B cell (primary cell): ENCODE measurements at regions not wholly inside any gene's neighbourhood (a gene's known extent, or its start where the extent isn't known, plus 50 kb on each side); places are given as distances from the start of the nearest gene placed in this dataset.

Source experiments
- ATAC-seq: fragments of 200-7000 bp; cut with Tn5 transposase; one replicate; pipeline ENCODE4 v1.10.0; 2021; ENCODE audit warnings: low read depth, mild to moderate bottlenecking, moderate number of reproducible peaks, moderate library complexity
- CTCF ChIA-PET: fragments of 350-600 bp; sonication (Branson Sonifier 250); formaldehyde crosslinking; loops from one replicate; lab custom pipeline; 2021; ENCODE audit warnings: antibody characterized with exemption, inconsistent platforms; lab: Charles Lee
- POLR2A ChIA-PET: fragments of 350-600 bp; sonication (Branson Sonifier 250); formaldehyde crosslinking; loops from one replicate; lab custom pipeline; 2021; ENCODE audit warnings: antibody characterized with exemption; lab: Charles Lee
- DNase-seq: peaks from one replicate; pipeline ENCODE4 v3.0.0; 2013
- H2AFZ ChIP-seq: 2 replicates; pipeline ENCODE4 v1.6.1; 2012; ENCODE audit warnings: mild to moderate bottlenecking, low read depth, low read length; ENCODE audit not compliant: insufficient read depth, poor library complexity, severe bottlenecking
- H3K27ac ChIP-seq, 2 donors: 1 replicate in 1 of 2; 2 replicates in 1 of 2; pipeline ENCODE4 v1.5.1; 2012 to 2013; ENCODE audit warnings: low read length in 2 of 2, mild to moderate bottlenecking in 2 of 2, moderate library complexity in 1 of 2
- H3K27me3 ChIP-seq, 4 experiments: fragments of 200-600 bp in 1 of 4; sonication (generic) in 1 of 4; replicated peaks in 1 of 4; 1 replicate in 2 of 4; 2 replicates in 2 of 4; pipeline versions ENCODE4 v1.6.1 to v1.7.0; 2013 to 2016; ENCODE audit warnings: low read length in 3 of 4, mild to moderate bottlenecking in 2 of 4, mixed read lengths in 1 of 4, moderate library complexity in 1 of 4; ENCODE audit not compliant: insufficient read depth in 4 of 4, control insufficient read depth in 3 of 4; ENCODE audit errors: control extremely low read depth in 1 of 4
- H3K36me3 ChIP-seq, 2 experiments: replicated peaks in 1 of 2; 1 replicate in 1 of 2; 2 replicates in 1 of 2; pipeline versions ENCODE4 v1.6.1 to v1.7.1; 2013; ENCODE audit warnings: low read length in 1 of 2; ENCODE audit not compliant: insufficient read depth in 2 of 2, control insufficient read depth in 1 of 2; ENCODE audit errors: control extremely low read depth in 1 of 2, extremely low read depth in 1 of 2
- H3K4me1 ChIP-seq, 2 donors: fragments of 200-600 bp in 1 of 2; sonication (generic) in 1 of 2; 1 replicate in 1 of 2; 2 replicates in 1 of 2; pipeline versions ENCODE4 v1.5.1 to v1.6.1; 2013 to 2017; ENCODE audit warnings: low read length in 2 of 2; ENCODE audit not compliant: control insufficient read depth in 2 of 2, insufficient read depth in 2 of 2
- H3K4me2 ChIP-seq: replicated peaks from 2 replicates; pipeline ENCODE3; 2012; ENCODE audit warnings: mild to moderate bottlenecking, low read depth, low read length; ENCODE audit not compliant: poor library complexity, severe bottlenecking
- H3K4me3 ChIP-seq, 5 experiments: fragments of 200-600 bp in 1 of 5; sonication (generic) in 1 of 5; 1 replicate in 3 of 5; 2 replicates in 2 of 5; pipeline versions ENCODE4 v1.5.1 to v1.7.0; 2011 to 2016; ENCODE audit warnings: low read length in 4 of 5, mild to moderate bottlenecking in 4 of 5, low read depth in 2 of 5, control low read depth in 1 of 5, moderate library complexity in 1 of 5; ENCODE audit not compliant: insufficient read depth in 1 of 5; ENCODE audit errors: control extremely low read depth in 1 of 5, extremely low read depth in 1 of 5
- H3K79me2 ChIP-seq: fragments of 200-600 bp; sonication (generic); one replicate; pipeline ENCODE4 v1.6.0; 2016; ENCODE audit warnings: low read length; ENCODE audit not compliant: control insufficient read depth, insufficient read depth
- H3K9ac ChIP-seq: fragments of 200-600 bp; sonication (generic); 2 replicates; pipeline ENCODE4 v1.6.1; 2017; ENCODE audit warnings: mild to moderate bottlenecking, low read length, moderate library complexity
- H3K9me3 ChIP-seq, 3 donors: one replicate each; pipeline versions ENCODE4 v1.6.1 to v1.7.1; 2013; ENCODE audit warnings: low read length in 2 of 3; ENCODE audit not compliant: control insufficient read depth in 2 of 3, insufficient read depth in 1 of 3; ENCODE audit errors: control extremely low read depth in 1 of 3
- H4K20me1 ChIP-seq: 2 replicates; pipeline ENCODE4 v1.6.0; 2012; ENCODE audit warnings: mild to moderate bottlenecking, low read length; ENCODE audit not compliant: insufficient read depth, control insufficient read depth, poor library complexity, severe bottlenecking
- H3K27ac Mint-ChIP-seq: one replicate; pipeline ENCODE4 v1.8.0; 2021; ENCODE audit warnings: mixed read lengths
- H3K27me3 Mint-ChIP-seq: one replicate; pipeline ENCODE4 v1.8.0; 2021; ENCODE audit warnings: mixed read lengths
- H3K4me1 Mint-ChIP-seq: one replicate; pipeline ENCODE4 v1.8.0; 2021; ENCODE audit warnings: mixed read lengths
- H3K4me3 Mint-ChIP-seq: one replicate; pipeline ENCODE4 v1.8.0; 2021; ENCODE audit warnings: mixed read lengths
- H3K9me3 Mint-ChIP-seq: one replicate; pipeline ENCODE4 v1.8.0; 2022; ENCODE audit warnings: mixed read lengths; ENCODE audit not compliant: insufficient read depth
- EZH2 ChIP-seq: IDR thresholded peaks from 2 replicates; pipeline ENCODE4 v1.6.1; 2012; ENCODE audit warnings: borderline replicate concordance, low read depth, mild to moderate bottlenecking, moderate library complexity, low read length; ENCODE audit not compliant: insufficient read depth, poor library complexity, severe bottlenecking
- WGBS: methylation state at CpG from one replicate; pipeline ENCODE4 v1.1.5; 2013; ENCODE audit warnings: missing lambda C conversion rate; ENCODE audit not compliant: insufficient coverage; 5-methylcytosine and 5-hydroxymethylcytosine counted together
- intact Hi-C: fragments of 100-400 bp; cut with micrococcal nuclease; formaldehyde crosslinking; loops from one replicate; pipeline ENCODE4 v1.10.0; 2022
- TF ChIP-seq, protein P1 (sequence below): fragments of 200-600 bp; IDR thresholded peaks from one replicate; pipeline ENCODE4 v1.8.0; 2022; ENCODE audit warnings: antibody characterized with exemption, mild to moderate bottlenecking

- no peak overlapping the region for H3K4me3 Mint-ChIP-seq
- TF ChIP-seq, protein P1, sequence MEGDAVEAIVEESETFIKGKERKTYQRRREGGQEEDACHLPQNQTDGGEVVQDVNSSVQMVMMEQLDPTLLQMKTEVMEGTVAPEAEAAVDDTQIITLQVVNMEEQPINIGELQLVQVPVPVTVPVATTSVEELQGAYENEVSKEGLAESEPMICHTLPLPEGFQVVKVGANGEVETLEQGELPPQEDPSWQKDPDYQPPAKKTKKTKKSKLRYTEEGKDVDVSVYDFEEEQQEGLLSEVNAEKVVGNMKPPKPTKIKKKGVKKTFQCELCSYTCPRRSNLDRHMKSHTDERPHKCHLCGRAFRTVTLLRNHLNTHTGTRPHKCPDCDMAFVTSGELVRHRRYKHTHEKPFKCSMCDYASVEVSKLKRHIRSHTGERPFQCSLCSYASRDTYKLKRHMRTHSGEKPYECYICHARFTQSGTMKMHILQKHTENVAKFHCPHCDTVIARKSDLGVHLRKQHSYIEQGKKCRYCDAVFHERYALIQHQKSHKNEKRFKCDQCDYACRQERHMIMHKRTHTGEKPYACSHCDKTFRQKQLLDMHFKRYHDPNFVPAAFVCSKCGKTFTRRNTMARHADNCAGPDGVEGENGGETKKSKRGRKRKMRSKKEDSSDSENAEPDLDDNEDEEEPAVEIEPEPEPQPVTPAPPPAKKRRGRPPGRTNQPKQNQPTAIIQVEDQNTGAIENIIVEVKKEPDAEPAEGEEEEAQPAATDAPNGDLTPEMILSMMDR = no peak
- TF ChIP-seq EZH2 = no peak
- Histone ChIP-seq H3K4me2 (no peak overlapping the region), H3K4me3 (no peak overlapping the region), H3K27ac (no peak overlapping the region), H3K27me3 (no peaks in the 10 kb centered on the region), H2AFZ (no peak overlapping the region), H3K36me3 (no peaks in the 10 kb centered on the region), H3K4me1 (no peaks in the 10 kb centered on the region), H3K9ac (no peak overlapping the region), H3K9me3 (no peaks in the 10 kb centered on the region), H4K20me1 (no peaks in the 10 kb centered on the region), H3K79me2 (no peaks in the 10 kb centered on the region)
- intact Hi-C loops = no loop called here
- 78% methylated on average over 1 of the region's 2 CpGs for WGBS
- H3K27me3 Mint-ChIP-seq = no peaks in the 10 kb centered on the region
- no peaks in the 10 kb centered on the region for H3K4me1 Mint-ChIP-seq
- CTCF ChIA-PET = no interaction called here
- DNase-seq (no peak), ATAC-seq (no peak)
- H3K9me3 Mint-ChIP-seq = no peaks in the 10 kb centered on the region
- H3K27ac Mint-ChIP-seq = no peak overlapping the region
- POLR2A ChIA-PET = no interaction called here
Observed at GRCh38 chr3:28109829-28110228, 131.6 kb upstream of the CMC1 start.

DNA sequence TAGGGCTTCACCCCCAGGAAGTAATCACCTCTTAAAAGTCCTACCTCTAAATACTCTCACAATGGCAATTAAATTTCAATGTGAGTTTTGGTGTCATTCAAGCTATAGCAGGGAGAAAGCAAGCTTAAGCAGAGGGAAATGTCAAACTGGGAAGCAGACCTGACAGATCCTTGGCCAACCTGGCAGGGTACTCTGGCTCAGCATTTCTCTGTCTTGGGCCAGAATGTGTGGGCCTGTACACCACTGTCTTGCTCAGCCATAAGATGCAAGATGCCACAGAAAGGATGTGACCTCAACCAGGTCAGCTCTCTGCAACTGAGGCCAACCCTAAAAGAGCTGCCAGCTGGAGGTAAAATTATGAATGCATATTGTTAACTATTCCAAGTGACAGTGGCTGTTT, 130.6 kb upstream of the CMC1 start:
- Mint-ChIP-seq H3K27ac (no peak overlapping the region), H3K27me3 (no peaks in the 10 kb centered on the region), H3K4me3 (no peak overlapping the region), H3K4me1 (no peaks in the 10 kb centered on the region), H3K9me3 (no peaks in the 10 kb centered on the region)
- ChIA-PET CTCF (no interaction called here), POLR2A (no interaction called here)
- Histone ChIP-seq H3K36me3 (no peaks in the 10 kb centered on the region), H3K4me2 (no peak overlapping the region), H3K27ac (no peak overlapping the region), H3K4me3 (no peak overlapping the region), H3K9me3 (no peaks in the 10 kb centered on the region), H3K4me1 (no peaks in the 10 kb centered on the region), H3K27me3 (no peaks in the 10 kb centered on the region), H4K20me1 (no peaks in the 10 kb centered on the region), H3K79me2 (no peaks in the 10 kb centered on the region), H3K9ac (no peak overlapping the region), H2AFZ (no peak overlapping the region)
- no peak for DNase-seq
- no peak for ATAC-seq
- TF ChIP-seq, protein P1 = no peak
- no peak for TF ChIP-seq EZH2
- intact Hi-C loops = no loop called here
